Activated CD4-positive, alpha-beta T cell treated with anti-CD3 and anti-CD28 coated beads for 24 hours (primary cell): ENCODE measurements at regions not wholly inside any gene's neighbourhood (a gene's known extent, or its start where the extent isn't known, plus 50 kb on each side); places are given as distances from the start of the nearest gene placed in this dataset.
"Not testable (repeated sequence)": the region's sequence is repeated elsewhere in the genome, so short reads cannot be mapped to it uniquely, and the experiment has no call there.

ENCODE experiments used
- DNase-seq, 2 donors: peaks; one replicate each; pipeline ENCODE4 v3.0.0-alpha.2; 2020; ENCODE audit warnings: low read depth in 2 of 2

DNA sequence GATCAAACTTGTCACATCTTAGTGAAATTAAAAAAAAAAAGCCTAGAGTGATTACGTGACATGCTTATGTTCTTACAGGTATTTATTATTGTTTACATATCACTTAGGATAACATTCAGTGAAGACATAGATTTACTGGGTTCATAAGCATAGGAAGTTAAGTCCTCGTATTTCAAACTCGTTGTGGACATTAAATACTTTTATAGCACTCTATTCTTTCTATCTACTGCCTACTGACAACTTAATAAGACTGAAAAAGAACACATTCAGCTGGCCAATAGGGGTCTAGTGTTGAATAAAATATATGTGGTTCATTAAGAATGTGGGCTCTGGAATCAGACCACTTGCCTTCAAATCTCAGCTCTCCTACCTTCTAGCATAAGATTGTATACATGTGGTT is 1927.4 kb downstream of the PCDH9 start:
- no peak for DNase-seq

DNA sequence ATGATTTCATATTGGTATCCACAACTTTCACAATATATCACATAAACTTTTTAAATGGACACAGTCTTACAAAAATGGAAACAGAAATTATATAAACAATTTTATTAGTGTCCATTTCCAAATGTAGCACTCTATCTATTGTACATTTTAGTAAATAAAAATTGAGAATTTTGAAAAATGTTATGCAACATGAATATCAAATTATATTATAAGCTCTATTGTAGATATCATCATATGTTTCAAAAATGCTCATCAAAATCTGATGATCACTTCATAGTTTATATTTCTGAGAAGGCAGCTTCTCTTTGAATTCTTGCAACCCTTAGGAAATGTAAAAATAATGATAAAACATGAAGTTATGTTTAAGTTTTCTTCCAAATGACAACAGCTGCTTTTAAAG is 1928.6 kb downstream of the PCDH9 start:
- DNase-seq = no peak

DNA sequence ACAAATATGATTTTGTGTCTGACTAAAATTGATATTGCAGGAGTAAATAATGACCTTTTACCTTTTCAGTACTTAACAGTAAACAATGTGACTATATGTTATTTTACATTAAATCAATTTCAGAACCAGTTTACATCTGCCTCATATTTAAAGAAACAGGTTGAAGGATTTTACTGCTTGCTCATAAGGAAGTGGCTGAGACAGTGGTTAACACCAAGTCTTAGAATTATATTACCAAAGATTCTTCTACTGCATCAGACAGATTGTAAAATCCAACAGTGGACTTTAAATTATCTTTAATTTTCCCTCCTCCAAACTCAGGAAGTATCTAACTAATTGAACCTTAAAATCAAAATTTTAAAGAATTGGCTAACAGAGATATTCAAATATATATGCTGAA is 1929.9 kb downstream of the PCDH9 start:
- no peak for DNase-seq

DNA sequence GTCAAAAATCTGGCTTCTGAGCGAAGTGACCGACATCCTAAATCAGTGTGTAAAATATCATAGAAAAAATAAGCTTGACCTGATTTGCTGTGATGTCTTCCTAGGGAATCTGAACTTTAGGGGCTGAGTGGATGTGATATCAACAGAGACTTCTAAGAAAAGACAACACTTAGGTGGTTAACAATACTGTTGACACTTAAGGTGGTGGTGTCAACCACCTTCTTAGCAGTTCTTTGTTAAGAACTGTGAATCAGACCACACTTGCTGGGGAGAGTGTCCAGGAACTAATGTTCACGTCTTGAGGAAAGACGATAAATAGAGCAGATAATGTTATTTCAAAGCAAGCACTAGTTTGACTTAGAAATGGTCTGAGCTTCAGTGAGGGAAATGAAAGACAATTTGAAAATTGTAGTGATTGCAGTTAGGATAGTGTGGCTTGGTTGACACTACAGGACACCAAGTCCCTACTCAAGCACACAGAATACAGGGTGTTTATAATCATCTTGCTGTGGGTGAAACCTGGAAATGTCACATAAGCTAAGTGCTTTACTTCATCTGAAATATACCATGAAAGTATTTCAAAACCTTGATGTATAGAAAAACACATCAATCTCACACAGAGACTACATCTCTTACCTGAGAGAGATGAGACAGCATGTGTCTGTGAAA is 1936.5 kb downstream of the PCDH9 start:
- DNase-seq = no peak

DNA sequence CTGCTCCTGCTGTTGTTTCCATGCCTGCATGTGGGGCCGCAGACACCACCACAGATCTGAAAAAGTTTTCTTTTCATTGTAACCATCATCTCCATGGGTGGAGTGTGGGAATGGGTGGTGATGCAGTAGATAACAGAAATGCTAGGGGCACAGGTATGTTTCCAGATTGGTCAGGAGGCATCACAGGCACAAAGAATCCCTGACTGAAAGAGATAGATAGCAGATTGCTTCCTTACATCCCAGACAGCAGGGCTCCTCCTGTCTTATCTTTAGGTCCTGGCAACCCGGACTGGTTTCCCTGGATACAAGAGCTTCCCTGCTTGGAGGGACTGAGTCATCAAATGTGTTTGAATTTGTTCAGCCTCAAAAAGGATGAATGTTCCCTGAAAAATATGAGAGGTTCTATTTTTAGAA is 1937.6 kb downstream of the PCDH9 start:
- no peak for DNase-seq

DNA sequence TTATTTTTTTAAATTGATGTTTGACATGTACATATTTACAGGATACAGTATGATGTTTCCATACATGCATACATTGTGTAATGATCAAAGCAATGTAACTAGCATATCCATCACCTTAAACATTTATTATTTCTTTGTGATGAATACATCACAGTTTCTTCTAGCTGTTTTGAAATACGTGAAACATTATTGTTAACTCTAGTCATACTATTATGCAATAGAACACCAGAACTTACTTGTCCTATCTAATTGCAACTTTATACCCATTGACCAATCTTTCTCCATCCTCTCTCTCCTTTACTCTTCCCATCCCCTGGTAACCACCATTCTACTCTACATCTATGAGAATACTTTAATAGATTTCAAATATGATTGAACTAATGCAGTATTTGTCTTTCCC is 1942.7 kb downstream of the PCDH9 start:
- no peak for DNase-seq

DNA sequence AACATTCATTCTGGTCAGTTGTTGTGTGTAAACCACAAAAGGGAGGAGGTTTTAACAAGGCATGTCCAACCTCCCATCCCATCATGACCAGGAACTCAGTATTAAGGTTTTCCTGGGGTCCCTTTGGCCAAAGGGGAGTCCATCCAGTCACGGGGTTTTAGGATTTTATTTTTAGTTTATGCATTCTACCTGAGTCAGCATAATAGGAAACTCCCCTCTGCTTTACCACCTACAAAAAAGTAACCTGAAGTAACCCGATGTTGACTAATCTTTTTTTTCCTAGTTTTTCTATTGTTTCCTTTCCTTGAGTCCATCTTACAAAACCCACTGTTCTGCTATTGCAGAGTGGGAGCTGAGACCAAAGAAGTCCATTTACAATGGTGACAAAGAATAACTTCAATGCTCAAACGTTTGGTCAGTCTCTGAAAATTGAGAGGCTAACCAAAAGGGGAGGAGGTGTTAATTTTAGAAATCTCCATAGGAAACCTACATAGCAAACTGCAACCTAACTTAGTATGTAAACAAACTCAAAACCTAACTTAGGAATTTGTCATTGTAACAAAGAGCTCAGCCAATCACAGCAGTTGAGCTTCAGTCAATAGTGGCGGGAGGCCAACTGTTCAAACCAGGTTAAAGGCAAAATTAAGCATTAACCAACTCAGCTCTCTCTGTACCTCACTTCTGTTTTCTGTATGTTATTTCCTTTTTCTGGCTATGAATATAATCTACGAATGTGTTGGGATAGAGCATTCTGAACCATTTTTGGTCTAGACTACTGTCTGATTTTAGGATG is 1954.1 kb downstream of the PCDH9 start:
- no peak for DNase-seq

DNA sequence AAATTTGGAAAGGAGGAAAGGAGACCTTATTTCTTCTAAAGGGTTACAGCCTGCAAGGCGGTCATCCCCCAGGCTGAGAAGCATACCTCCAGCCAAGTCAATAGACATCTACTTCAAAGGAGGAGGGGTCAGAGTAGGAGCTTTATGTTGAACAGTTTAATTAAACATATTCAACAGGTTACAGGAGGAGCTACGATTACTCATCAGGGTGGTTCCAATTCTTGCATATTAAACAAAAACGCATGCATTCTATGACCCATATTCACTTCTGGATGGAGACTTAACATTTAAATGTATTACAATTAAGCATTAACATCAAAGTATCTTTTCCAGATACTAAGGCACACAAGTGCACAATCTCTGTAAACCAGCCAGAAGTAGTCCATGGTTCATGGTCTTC is 1955.0 kb downstream of the PCDH9 start:
- no peak for DNase-seq

DNA sequence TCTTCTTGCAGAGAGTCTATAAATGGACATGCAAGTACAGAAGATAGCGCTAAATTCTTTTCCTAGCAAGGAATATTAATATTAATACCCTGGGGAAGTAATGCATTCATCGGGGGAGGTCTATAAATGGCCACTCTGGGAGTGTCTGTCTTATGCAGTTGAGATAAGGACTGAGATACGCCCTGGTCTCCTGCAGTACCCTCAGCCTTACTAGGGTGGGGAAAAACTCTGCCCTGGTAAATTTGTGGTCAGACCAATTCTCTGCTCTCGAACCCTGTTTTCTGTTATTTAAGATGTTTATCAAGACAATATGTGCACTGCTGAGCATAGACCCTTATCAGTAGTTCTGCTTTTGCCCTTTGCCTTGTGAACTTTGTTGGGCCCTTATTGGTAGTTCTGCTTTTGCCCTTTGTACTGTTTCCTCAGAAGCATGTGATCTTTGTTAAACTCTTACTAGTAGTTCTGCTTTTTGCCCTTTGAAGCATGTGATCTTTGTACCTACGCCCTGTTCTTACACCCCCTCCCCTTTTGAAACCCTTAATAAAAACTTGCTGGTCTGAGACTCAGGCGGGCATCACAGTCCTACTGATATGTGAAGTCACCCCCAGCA is 1956.2 kb downstream of the PCDH9 start:
- not testable (repeated sequence) for DNase-seq

DNA sequence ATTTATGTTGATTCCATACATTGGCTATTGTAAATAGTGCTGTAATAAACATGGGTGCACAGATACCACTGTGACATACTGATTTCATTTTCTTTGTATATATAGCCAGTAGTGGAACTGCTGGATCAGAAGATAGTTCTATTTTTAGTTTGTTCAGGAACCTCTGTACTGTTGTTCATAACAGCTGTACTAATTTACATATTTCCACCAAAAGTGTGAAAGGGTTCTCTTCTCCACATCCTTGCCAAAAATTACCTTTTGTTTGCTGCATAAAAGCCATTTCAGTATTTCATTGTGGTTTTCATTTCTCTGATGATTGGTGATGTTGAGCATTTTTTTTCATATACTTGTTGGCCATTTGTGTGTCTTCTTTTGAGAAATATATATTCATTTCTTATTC is 1962.1 kb downstream of the PCDH9 start:
- no peak for DNase-seq

DNA sequence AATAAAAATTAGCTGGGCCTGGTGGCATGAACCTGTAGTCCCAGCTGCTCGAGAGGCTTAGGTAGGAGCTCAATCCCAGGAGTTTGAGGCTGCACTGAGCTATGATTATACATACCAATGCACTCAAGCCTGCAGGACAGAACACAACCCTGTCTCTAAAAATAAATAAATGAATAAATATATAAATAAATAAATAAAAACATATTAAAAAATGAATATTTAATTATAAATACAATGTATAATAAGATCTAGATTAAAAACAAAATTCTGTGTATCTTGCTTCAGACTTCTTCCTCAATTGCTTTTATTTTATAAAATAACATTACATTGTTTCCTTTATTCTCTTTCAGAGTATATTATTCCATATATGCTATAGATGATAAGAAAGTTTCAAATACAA is 1964.1 kb downstream of the PCDH9 start:
- DNase-seq = no peak

DNA sequence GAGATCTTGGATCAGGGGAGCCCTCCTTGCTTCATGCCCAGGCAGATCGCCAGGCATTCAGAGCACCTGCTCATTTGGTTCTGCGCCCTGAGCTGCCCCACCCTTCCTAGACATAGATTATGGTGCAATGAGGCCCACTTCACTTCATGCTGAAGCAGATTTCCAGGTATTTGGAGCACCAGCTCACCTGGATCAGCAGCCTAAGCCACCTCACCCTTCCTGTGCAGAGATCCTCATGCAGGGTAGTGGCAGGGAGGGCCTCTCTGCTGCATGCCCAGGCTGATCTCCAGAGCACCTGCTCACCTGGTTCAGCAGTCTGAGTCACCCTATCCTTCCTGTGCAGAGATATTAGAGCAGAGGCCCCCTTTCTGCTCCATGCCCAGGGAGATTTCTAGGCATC is 1966.1 kb downstream of the PCDH9 start:
- DNase-seq = no peak

DNA sequence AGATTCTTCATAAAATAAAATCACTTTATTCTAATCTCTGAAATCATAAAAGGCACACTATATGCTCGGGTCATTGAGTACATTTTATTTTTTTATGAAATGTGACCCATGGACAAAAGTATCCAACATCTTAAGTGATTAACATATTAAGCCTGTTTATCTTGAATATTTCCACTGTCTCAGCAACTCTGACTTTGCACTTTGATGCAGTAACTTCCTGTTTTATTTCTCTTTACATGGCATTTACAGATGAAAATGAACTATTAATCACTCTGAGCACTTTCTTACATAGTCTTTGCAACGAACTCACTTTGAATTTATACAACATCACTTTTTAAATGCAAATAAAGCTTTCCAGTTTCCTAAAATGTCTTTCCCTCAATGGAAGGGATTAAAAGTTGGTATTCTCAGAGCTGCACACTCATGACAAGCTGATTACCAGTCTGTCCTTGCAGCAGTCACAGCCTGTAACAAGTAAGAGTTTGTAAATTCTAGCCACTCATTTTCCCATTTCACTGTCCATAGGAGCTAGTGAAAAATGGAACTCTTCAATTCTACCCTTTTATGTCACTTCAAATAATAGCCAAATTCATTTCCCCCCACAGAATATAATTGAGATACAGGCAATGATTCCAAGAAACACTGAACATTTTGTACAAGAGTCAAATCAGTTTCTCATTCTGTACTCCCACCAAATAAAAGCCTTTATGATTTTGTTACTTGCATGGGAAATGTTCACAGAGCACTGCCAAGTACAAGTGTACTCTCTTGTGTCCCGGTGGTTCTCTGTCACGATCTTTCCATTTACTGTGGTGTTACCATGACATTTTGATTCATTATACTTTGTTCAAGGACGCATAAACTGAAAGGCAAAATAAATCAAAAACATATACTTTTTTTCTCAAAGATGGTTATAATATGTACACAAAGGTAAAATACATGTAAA is 1968.9 kb downstream of the PCDH9 start:
- no peak for DNase-seq

DNA sequence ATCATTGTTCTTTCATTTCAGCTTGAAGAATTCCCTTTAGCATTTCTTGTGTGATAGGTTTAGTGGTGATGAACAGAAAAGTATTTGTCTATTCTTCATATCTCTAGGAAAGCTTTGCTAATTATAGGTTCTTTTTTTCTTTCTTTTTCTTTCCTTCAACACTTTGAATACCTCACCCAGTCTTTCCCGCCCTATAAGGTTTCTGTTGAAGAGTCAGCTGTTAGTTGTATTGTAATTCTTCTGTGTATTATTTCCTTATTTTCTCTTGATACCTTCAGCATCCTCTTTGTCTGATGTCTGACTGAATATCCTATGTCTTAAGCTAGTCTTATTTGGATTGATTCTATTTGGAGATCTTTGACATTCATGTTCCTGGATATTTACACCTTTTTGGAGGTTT is 1989.4 kb downstream of the PCDH9 start:
- DNase-seq = no peak

DNA sequence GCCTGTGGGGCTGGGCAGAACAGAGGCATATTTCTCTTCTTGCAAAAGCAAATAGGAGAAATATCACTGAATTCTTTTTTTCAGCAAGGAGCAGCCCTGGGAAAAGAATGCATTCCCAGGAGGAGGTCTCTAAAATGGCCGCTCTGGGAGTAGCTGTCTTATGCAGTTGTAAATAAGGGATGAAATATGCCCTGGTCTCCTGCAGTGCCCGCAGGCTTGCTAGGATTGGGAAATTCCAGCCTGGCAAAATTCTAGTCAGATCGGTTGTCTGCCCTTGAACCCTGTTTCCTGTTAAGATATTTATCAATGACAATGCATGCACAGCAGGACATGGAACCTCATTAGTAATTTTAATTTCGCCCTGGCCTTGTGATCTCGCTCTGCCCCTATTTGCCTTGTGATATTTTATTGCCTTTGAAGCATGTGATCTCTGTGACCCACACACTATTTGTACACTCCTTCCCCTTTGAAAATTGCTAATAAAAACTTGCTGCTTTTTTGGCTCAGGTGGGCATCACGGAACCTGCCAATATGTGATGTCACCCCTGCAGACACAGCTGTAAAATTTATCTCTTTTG is 1993.2 kb downstream of the PCDH9 start:
- no peak for DNase-seq

DNA sequence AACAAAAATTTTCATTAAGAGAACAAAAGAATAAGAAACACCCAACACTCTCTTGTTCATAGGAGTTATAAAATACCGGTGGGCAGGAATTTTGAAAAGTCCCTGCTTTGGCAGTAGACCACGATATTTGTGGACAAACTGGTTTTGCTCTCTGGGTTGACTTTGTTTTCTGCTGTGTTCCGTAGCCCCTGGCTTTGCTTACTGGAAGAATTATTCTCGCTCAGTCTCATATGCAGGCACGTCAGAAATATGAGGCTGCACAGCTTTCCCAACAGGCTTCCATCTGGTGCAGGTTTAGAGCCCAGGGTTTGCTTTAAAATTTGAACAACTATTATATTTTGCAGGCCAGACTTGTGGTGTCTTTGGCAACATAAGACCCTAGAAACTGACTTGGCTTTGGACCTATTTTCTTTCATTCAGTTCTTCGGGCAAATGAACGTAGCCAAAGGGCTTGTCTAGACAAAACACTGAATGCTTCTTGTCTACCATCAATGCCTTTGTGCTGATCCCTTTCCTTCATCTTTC is 2012.6 kb downstream of the PCDH9 start:
- DNase-seq = no peak

DNA sequence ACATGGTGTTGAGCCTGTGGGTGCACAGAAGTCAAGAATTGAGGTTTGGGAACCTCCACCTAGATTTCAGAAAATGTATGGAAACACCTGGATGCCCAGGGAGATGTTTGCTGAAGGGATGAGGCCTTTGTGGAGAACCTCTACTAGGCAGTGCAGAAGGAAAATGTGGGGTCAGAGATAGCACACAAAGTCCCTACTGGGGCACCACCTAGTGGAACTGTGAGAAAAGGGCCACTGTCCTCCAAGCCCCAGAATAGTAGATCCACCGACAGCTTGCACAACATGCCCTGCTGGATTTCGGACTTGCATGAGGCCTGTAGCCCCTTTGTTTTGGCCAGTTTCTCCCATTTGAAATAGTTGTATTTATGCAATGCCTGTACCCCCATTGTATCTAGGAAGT is 2027.3 kb downstream of the PCDH9 start:
- DNase-seq = not testable (repeated sequence)

DNA sequence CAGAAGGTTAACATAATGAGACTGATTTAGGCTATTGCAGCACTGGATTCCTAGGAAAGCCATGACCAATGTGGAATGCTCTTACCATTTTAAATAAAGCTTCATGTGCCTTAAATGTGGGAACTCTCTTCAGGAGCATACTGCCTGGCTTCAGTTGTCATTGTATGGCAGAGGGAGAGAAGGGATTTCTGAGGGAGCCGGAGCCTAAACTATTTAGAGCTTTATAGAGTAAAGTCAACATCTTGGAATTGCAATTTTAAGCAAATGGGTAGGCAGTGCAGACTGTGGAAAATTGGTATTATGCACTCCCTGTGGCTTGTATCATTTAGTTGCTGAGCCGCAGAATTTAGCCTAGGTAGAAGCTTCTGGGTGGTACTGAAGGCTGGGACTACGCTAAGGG is 2041.4 kb downstream of the PCDH9 start:
- DNase-seq = no peak

DNA sequence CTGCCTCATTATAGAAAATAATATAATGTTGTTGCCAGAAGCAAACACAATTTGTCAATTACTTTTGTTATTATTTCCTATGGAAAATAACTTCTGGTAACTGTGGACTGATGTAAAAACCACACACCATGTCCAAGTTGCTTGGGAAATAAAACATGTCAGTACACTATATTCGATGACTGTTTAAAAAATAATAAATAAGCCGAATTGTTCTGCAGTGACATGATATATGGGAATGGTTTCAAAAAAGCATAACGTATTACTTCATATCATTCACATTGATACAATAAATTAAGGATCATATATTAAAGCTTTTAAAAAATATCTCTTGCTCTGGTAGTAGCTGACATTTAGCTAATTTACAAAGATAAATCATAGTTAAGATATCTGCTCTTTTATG is 2062.1 kb downstream of the PCDH9 start:
- DNase-seq = no peak

DNA sequence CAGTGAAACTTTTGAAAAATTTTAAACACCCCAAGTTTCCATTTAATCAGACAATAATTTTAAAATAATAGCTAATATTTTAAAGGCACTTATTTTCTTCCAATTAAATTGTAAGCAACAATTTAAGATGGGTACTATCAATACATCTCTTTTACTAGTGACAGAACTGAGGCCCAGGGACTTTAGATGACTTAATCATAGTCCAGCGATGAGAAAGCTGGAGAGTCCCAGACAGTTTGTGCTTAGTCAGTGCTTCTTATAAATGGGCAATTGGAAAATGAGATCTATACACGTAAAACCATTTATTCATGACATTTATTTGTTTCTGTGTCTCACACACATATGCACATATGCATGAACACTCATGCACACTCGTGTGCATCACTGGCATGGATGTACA is 2063.5 kb downstream of the PCDH9 start:
- no peak for DNase-seq

DNA sequence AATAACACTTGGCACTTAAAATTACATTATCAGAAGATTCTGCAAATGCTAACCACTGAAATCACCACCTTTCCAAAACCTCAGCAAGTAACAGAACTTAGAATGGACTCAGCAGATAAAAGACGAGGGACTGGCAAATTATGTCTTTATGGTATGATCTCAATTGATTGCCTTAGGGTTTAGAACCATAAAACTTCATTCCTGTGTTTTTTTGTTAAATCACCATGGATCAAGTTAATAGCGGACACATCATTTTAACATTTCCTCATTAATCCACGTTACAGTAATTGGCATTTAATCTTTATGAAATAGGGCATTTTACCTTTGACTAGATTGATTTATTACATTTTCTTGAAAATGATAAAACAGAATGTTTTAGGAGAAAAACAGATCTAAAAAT is 2070.3 kb downstream of the PCDH9 start:
- DNase-seq = no peak
